ENCODE measurements at regions not wholly inside any gene's neighbourhood (a gene's known extent, or its start where the extent isn't known, plus 50 kb on each side); places are given as distances from the start of the nearest gene placed in this dataset.

DNA sequence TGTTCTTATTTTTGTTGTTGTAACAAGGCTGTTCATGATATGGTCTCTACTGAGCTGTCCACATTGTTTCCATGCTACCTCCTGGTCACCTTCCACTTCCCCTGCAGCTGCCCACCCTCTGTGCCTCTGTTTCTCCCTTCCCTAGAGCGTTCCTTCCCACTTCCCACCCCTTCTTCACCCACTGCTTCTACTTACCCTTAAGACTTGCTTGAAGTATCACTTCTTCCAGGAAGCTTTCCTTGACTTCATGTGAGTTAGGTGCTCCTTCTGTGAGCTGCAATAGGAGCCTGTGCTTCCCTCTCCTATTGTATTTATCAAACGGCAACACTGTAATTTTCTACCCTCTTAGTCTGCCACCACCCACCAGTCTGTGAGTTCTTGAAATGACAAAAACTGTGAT lies 286.8 kb upstream of the AMIGO2 start:
- TF ChIP-seq CHD1 (IDR thresholded peaks at IDR 0.05; ENCODE audit: low read depth, low read length) = no peak
- TF ChIP-seq RFX5 (IDR thresholded peaks at IDR 0.05; ENCODE audit: low read depth, low read length) = no peak
- TF ChIP-seq, protein P1, sequence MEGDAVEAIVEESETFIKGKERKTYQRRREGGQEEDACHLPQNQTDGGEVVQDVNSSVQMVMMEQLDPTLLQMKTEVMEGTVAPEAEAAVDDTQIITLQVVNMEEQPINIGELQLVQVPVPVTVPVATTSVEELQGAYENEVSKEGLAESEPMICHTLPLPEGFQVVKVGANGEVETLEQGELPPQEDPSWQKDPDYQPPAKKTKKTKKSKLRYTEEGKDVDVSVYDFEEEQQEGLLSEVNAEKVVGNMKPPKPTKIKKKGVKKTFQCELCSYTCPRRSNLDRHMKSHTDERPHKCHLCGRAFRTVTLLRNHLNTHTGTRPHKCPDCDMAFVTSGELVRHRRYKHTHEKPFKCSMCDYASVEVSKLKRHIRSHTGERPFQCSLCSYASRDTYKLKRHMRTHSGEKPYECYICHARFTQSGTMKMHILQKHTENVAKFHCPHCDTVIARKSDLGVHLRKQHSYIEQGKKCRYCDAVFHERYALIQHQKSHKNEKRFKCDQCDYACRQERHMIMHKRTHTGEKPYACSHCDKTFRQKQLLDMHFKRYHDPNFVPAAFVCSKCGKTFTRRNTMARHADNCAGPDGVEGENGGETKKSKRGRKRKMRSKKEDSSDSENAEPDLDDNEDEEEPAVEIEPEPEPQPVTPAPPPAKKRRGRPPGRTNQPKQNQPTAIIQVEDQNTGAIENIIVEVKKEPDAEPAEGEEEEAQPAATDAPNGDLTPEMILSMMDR (conservative IDR thresholded peaks at IDR 0.05; ENCODE audit: low read depth, low read length) = no peak
- TF ChIP-seq, protein P2, sequence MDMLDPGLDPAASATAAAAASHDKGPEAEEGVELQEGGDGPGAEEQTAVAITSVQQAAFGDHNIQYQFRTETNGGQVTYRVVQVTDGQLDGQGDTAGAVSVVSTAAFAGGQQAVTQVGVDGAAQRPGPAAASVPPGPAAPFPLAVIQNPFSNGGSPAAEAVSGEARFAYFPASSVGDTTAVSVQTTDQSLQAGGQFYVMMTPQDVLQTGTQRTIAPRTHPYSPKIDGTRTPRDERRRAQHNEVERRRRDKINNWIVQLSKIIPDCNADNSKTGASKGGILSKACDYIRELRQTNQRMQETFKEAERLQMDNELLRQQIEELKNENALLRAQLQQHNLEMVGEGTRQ (IDR thresholded peaks at IDR 0.05; ENCODE audit: low read depth, low read length) = no peak
- no peak for TF ChIP-seq RCOR1 (IDR thresholded peaks at IDR 0.05; ENCODE audit: insufficient replicate concordance, low read length)
- no peak for TF ChIP-seq POLR2A (IDR thresholded peaks at IDR 0.05; ENCODE audit: low read depth, low read length)
- no peak for TF ChIP-seq MAFK (IDR thresholded peaks at IDR 0.05; ENCODE audit: low read depth, low read length)
- TF ChIP-seq MXI1 (IDR thresholded peaks at IDR 0.05; ENCODE audit: borderline replicate concordance, low read depth, low read length) = no peak
- TF ChIP-seq FOS (IDR thresholded peaks at IDR 0.05; ENCODE audit: low read depth, low read length) = no peak
- TF ChIP-seq SMC3 (IDR thresholded peaks at IDR 0.05; ENCODE audit: low read depth, low read length) = no peak
- TF ChIP-seq MAZ (IDR thresholded peaks at IDR 0.05; ENCODE audit: borderline replicate concordance, low read depth, low read length) = no peak
